Thyroid gland (tissue), 4 donors: ENCODE measurements at regions not wholly inside any gene's neighbourhood (a gene's known extent, or its start where the extent isn't known, plus 50 kb on each side); places are given as distances from the start of the nearest gene placed in this dataset.

ENCODE experiments used
- POLR2A ChIP-seq, 2 donors: fragments of 450-650 bp; IDR thresholded peaks; one replicate each; pipeline ENCODE4 v1.6.1; 2017; ENCODE audit warnings: antibody characterized with exemption in 2 of 2, mild to moderate bottlenecking in 2 of 2, moderate library complexity in 1 of 2
- TF ChIP-seq, protein P1 (sequence below), 6 experiments: fragments of 200-600 bp in 3 of 6; fragments of 450-650 bp in 3 of 6; sonication (generic) in 3 of 6; IDR thresholded peaks; one replicate each; pipeline ENCODE4 v1.5.1; 2016 to 2019; ENCODE audit warnings: antibody characterized with exemption in 6 of 6, mild to moderate bottlenecking in 2 of 6, inconsistent platforms in 1 of 6, moderate library complexity in 1 of 6

- TF ChIP-seq POLR2A (IDR thresholded peaks at IDR 0.05): no peak
- TF ChIP-seq, protein P1, sequence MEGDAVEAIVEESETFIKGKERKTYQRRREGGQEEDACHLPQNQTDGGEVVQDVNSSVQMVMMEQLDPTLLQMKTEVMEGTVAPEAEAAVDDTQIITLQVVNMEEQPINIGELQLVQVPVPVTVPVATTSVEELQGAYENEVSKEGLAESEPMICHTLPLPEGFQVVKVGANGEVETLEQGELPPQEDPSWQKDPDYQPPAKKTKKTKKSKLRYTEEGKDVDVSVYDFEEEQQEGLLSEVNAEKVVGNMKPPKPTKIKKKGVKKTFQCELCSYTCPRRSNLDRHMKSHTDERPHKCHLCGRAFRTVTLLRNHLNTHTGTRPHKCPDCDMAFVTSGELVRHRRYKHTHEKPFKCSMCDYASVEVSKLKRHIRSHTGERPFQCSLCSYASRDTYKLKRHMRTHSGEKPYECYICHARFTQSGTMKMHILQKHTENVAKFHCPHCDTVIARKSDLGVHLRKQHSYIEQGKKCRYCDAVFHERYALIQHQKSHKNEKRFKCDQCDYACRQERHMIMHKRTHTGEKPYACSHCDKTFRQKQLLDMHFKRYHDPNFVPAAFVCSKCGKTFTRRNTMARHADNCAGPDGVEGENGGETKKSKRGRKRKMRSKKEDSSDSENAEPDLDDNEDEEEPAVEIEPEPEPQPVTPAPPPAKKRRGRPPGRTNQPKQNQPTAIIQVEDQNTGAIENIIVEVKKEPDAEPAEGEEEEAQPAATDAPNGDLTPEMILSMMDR (IDR thresholded peaks at IDR 0.05): no peak
Observed at GRCh38 chr1:87428367-87428766, 99.7 kb downstream of the LMO4 start.
